Brain microvascular endothelial cell (primary cell): ENCODE measurements at regions not wholly inside any gene's neighbourhood (a gene's known extent, or its start where the extent isn't known, plus 50 kb on each side); places are given as distances from the start of the nearest gene placed in this dataset.

Source experiments
- DNase-seq: peaks from one replicate; pipeline ENCODE4 v3.0.0-alpha.2; 2020
- H3K27ac ChIP-seq: fragments of 250-450 bp; sonication (Bioruptor Pico); 2 replicates; pipeline ENCODE4 v1.5.1; 2020; ENCODE audit warnings: mild to moderate bottlenecking, moderate library complexity
- H3K27me3 ChIP-seq: fragments of 250-450 bp; sonication (Bioruptor Pico); replicated peaks from 2 replicates; pipeline ENCODE4 v1.5.1; 2020; ENCODE audit warnings: mild to moderate bottlenecking
- H3K36me3 ChIP-seq: fragments of 250-450 bp; sonication (Bioruptor Pico); replicated peaks from 2 replicates; pipeline ENCODE4 v1.5.1; 2020; ENCODE audit warnings: mild to moderate bottlenecking
- H3K4me3 ChIP-seq: 2 replicates; pipeline ENCODE4 v1.5.1; 2011; ENCODE audit warnings: low read depth, mild to moderate bottlenecking, control low read depth, low read length, moderate library complexity
- in situ Hi-C: cut with HindIII; loops from 2 replicates; pipeline ENCODE4 v1.10.0; 2017; ENCODE audit warnings: low sequenced_read_pairs, low pct_ligation_motif_present
- TF ChIP-seq, protein P1 (sequence below): IDR thresholded peaks from 2 replicates; pipeline ENCODE4 v1.5.1; 2011; ENCODE audit warnings: low read depth, mild to moderate bottlenecking, moderate library complexity, low read length, control low read depth, inconsistent platforms; ENCODE audit errors: missing control alignments

- in situ Hi-C loops = no loop called here
- Histone ChIP-seq H3K4me3 (no peak overlapping the region), H3K27ac (no peak overlapping the region), H3K27me3 (peaks cover 5% of the 10 kb centered on the region), H3K36me3 (no peaks in the 10 kb centered on the region)
- DNase-seq = no peak
- TF ChIP-seq, protein P1, sequence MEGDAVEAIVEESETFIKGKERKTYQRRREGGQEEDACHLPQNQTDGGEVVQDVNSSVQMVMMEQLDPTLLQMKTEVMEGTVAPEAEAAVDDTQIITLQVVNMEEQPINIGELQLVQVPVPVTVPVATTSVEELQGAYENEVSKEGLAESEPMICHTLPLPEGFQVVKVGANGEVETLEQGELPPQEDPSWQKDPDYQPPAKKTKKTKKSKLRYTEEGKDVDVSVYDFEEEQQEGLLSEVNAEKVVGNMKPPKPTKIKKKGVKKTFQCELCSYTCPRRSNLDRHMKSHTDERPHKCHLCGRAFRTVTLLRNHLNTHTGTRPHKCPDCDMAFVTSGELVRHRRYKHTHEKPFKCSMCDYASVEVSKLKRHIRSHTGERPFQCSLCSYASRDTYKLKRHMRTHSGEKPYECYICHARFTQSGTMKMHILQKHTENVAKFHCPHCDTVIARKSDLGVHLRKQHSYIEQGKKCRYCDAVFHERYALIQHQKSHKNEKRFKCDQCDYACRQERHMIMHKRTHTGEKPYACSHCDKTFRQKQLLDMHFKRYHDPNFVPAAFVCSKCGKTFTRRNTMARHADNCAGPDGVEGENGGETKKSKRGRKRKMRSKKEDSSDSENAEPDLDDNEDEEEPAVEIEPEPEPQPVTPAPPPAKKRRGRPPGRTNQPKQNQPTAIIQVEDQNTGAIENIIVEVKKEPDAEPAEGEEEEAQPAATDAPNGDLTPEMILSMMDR = no peak
These were observed 475.0 kb upstream of the PROK2 start for GRCh38 chr3:72259755-72260587.

- DNase-seq = no peak
- H3K36me3 ChIP-seq = no peaks in the 10 kb centered on the region
- TF ChIP-seq, protein P1 = no peak
- H3K27me3 ChIP-seq = peaks cover 7% of the 10 kb centered on the region
- no peak overlapping the region for H3K27ac ChIP-seq
- no peak overlapping the region for H3K4me3 ChIP-seq
- in situ Hi-C loops = no loop called here
These were observed 473.6 kb upstream of the PROK2 start for GRCh38 chr3:72258361-72259141.

- DNase-seq = no peak
- in situ Hi-C loops = no loop called here
- Histone ChIP-seq H3K36me3 (no peaks in the 10 kb centered on the region), H3K27me3 (peaks cover 7% of the 10 kb centered on the region), H3K27ac (no peak overlapping the region), H3K4me3 (no peak overlapping the region)
- TF ChIP-seq, protein P1 = no peak
These were observed 472.8 kb upstream of the PROK2 start for GRCh38 chr3:72257738-72258137.

DNA sequence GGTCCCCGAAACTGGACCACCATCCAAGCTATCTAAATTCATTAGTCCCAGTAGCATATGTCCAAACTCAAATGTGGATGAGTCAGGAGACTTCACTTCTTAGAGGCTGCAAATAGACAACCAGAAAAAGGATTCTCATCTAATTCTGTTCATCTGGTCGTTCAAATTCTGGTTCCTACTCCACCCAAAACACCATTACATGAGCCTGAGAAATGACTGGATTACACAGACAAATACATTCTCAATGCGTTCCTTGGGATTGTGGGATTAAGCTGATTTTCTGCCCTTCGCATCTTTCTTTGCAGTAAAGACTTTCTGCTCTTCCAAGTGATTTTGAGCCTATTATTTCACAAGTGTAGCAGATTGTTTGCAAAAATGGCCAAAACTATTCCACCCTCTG is 472.3 kb upstream of the PROK2 start:
- Histone ChIP-seq H3K27ac (no peak overlapping the region), H3K4me3 (no peak overlapping the region), H3K27me3 (peaks cover 7% of the 10 kb centered on the region), H3K36me3 (no peaks in the 10 kb centered on the region)
- in situ Hi-C loops = no loop called here
- TF ChIP-seq, protein P1 = no peak
- DNase-seq = no peak

- in situ Hi-C loops = no loop called here
- no peak overlapping the region for H3K4me3 ChIP-seq
- H3K27ac ChIP-seq = no peak overlapping the region
- H3K36me3 ChIP-seq = no peaks in the 10 kb centered on the region
- TF ChIP-seq, protein P1 = no peak
- DNase-seq = no peak
- H3K27me3 ChIP-seq = peaks cover 7% of the 10 kb centered on the region
These were observed 471.8 kb upstream of the PROK2 start for GRCh38 chr3:72256716-72257115.
